Esophagus squamous epithelium (tissue), 5 donors: ENCODE measurements at regions not wholly inside any gene's neighbourhood (a gene's known extent, or its start where the extent isn't known, plus 50 kb on each side); places are given as distances from the start of the nearest gene placed in this dataset.

Experiments
- DNase-seq: peaks from one replicate; lab custom pipeline; 2025; lab: John Stamatoyannopoulos, UW
- H3K27ac ChIP-seq, 4 donors: fragments of 200-600 bp; sonication (generic); one replicate each; pipeline ENCODE4 v1.5.1; 2016 to 2019; ENCODE audit warnings: mild to moderate bottlenecking in 1 of 4
- H3K27me3 ChIP-seq, 4 donors: fragments of 200-600 bp; sonication (generic); 1 replicate in 3 of 4; 2 replicates in 1 of 4; pipeline versions ENCODE4 v1.5.1 to v1.6.0; 2017 to 2021; ENCODE audit warnings: antibody characterized with exemption in 1 of 4
- H3K36me3 ChIP-seq, 3 donors: fragments of 200-600 bp; sonication (generic); one replicate each; pipeline ENCODE4 v1.5.1; 2016 to 2019
- H3K4me1 ChIP-seq, 3 donors: fragments of 200-600 bp; sonication (generic); one replicate each; pipeline ENCODE4 v1.5.1; 2017 to 2019
- H3K4me3 ChIP-seq, 4 donors: fragments of 200-600 bp; sonication (generic); 1 replicate in 3 of 4; 2 replicates in 1 of 4; pipeline ENCODE4 v1.5.1; 2016 to 2019; ENCODE audit warnings: mild to moderate bottlenecking in 2 of 4, moderate library complexity in 1 of 4
- H3K9me3 ChIP-seq, 3 donors: fragments of 200-600 bp; sonication (generic); one replicate each; pipeline ENCODE4 v1.5.1; 2016 to 2019
- CTCF ChIP-seq, 6 experiments: fragments of 450-650 bp in 4 of 6; fragments of 200-600 bp in 2 of 6; sonication (generic) in 2 of 6; IDR thresholded peaks; one replicate each; pipeline ENCODE4 v1.5.1; 2016 to 2019; ENCODE audit warnings: antibody characterized with exemption in 6 of 6, mild to moderate bottlenecking in 4 of 6, moderate library complexity in 4 of 6
- POLR2A ChIP-seq, 4 donors: fragments of 450-650 bp; IDR thresholded peaks; one replicate each; pipeline ENCODE4 v1.6.1; 2017; ENCODE audit warnings: antibody characterized with exemption in 4 of 4, mild to moderate bottlenecking in 4 of 4, moderate library complexity in 3 of 4
- WGBS, 2 donors: methylation state at CpG; one replicate each; pipeline ENCODE4 v1.1.5; 2018; 5-methylcytosine and 5-hydroxymethylcytosine counted together
- intact Hi-C: fragments of 100-400 bp; cut with DNase I; formaldehyde crosslinking; loops from one replicate; pipeline ENCODE4 v1.15.0; 2022
- donor health status: DM: yes; HTN: yes; CAD: no.

- no peak for DNase-seq
- no peak for TF ChIP-seq CTCF (IDR thresholded peaks at IDR 0.05)
- no peak for TF ChIP-seq POLR2A (IDR thresholded peaks at IDR 0.05)
- intact Hi-C loops: no loop called here
- Histone ChIP-seq H3K27ac (no peak overlapping the region), H3K27me3 (no peaks in the 10 kb centered on the region), H3K4me3 (no peak overlapping the region), H3K36me3 (no peaks in the 10 kb centered on the region), H3K9me3 (no peaks in the 10 kb centered on the region), H3K4me1 (no peaks in the 10 kb centered on the region)
- 63 to 69% methylated on average over 9 of the region's 9 CpGs for WGBS, 2 donors
These were observed 1101.5 kb upstream of the KLHL29 start for GRCh38 chr2:22283436-22283835.

- no peak overlapping the region for H3K4me3 ChIP-seq
- no peaks in the 10 kb centered on the region for H3K4me1 ChIP-seq
- no peaks in the 10 kb centered on the region for H3K27me3 ChIP-seq
- 58 to 69% methylated on average over 1 of the region's 1 CpG for WGBS, 2 donors
- H3K36me3 ChIP-seq: no peaks in the 10 kb centered on the region
- H3K27ac ChIP-seq: no peak overlapping the region
- DNase-seq: no peak
- no peaks in the 10 kb centered on the region for H3K9me3 ChIP-seq
- intact Hi-C loops: no loop called here
- no peak for TF ChIP-seq POLR2A (IDR thresholded peaks at IDR 0.05)
- TF ChIP-seq CTCF (IDR thresholded peaks at IDR 0.05): no peak
These were observed 1094.7 kb upstream of the KLHL29 start for GRCh38 chr2:22290302-22290701.

GRCh38 chr2:22290909-22291473 lies 1094.0 kb upstream of the KLHL29 start:
- Histone ChIP-seq H3K36me3 (no peaks in the 10 kb centered on the region), H3K9me3 (no peaks in the 10 kb centered on the region), H3K4me3 (no peak overlapping the region), H3K27me3 (no peaks in the 10 kb centered on the region), H3K27ac (no peak overlapping the region), H3K4me1 (no peaks in the 10 kb centered on the region)
- WGBS, 2 donors: 65 to 70% methylated on average over 4 of the region's 4 CpGs
- no peak for DNase-seq
- TF ChIP-seq CTCF (IDR thresholded peaks at IDR 0.05) (no peak), POLR2A (IDR thresholded peaks at IDR 0.05) (no peak)
- intact Hi-C loops: no loop called here

- H3K4me3 ChIP-seq: no peak overlapping the region
- H3K27ac ChIP-seq: no peak overlapping the region
- no peaks in the 10 kb centered on the region for H3K36me3 ChIP-seq
- DNase-seq: no peak
- H3K27me3 ChIP-seq: no peaks in the 10 kb centered on the region
- 56% methylated on average over 6 of the region's 6 CpGs for WGBS, 2 donors
- H3K9me3 ChIP-seq: peaks cover 0 to 10% (median 5%) of the 10 kb centered on the region in 3 donors
- no peak for TF ChIP-seq CTCF (IDR thresholded peaks at IDR 0.05)
- TF ChIP-seq POLR2A (IDR thresholded peaks at IDR 0.05): no peak
- intact Hi-C loops: no loop called here
- no peaks in the 10 kb centered on the region for H3K4me1 ChIP-seq
These were observed 1083.8 kb upstream of the KLHL29 start for GRCh38 chr2:22301228-22301627.

GRCh38 chr2:22326250-22326649 lies 1058.7 kb upstream of the KLHL29 start:
- Histone ChIP-seq H3K9me3 (no peaks in the 10 kb centered on the region), H3K27ac (no peak overlapping the region), H3K4me1 (no peaks in the 10 kb centered on the region), H3K36me3 (no peaks in the 10 kb centered on the region), H3K4me3 (no peak overlapping the region), H3K27me3 (no peaks in the 10 kb centered on the region)
- intact Hi-C loops: no loop called here
- no peak for TF ChIP-seq CTCF (IDR thresholded peaks at IDR 0.05)
- DNase-seq: no peak
- WGBS, 2 donors: 56 to 70% methylated on average over 4 of the region's 4 CpGs
